Naive thymus-derived CD4-positive, alpha-beta T cell (primary cell): ENCODE measurements at regions not wholly inside any gene's neighbourhood (a gene's known extent, or its start where the extent isn't known, plus 50 kb on each side); places are given as distances from the start of the nearest gene placed in this dataset.

ENCODE experiments used
- ATAC-seq: fragments of 150-1000 bp; cut with Tn5 transposase; 2 replicates; pipeline ENCODE4 v1.10.0; 2021; ENCODE audit warnings: mild to moderate bottlenecking, moderate library complexity
- CTCF ChIA-PET: fragments of 350-600 bp; sonication (Branson Sonifier 250); formaldehyde crosslinking; loops from one replicate; lab custom pipeline; 2021; ENCODE audit warnings: antibody characterized with exemption; lab: Charles Lee
- POLR2A ChIA-PET: fragments of 350-600 bp; sonication (Branson Sonifier 250); formaldehyde crosslinking; loops from one replicate; lab custom pipeline; 2021; ENCODE audit warnings: antibody characterized with exemption, inconsistent platforms; lab: Charles Lee
- DNase-seq, 9 donors: peaks; one replicate each; pipeline versions ENCODE4 v3.0.0 to v3.0.0-alpha.2; 2020 to 2022; ENCODE audit warnings: mixed read lengths in 1 of 9
- H3K27ac ChIP-seq: one replicate; pipeline ENCODE4 v1.7.0; 2013; ENCODE audit warnings: mild to moderate bottlenecking, low read depth, low read length, moderate library complexity
- H3K27me3 ChIP-seq, 2 donors: one replicate each; pipeline ENCODE4 v1.7.0; 2013; ENCODE audit warnings: low read length in 2 of 2, mild to moderate bottlenecking in 2 of 2, moderate library complexity in 2 of 2; ENCODE audit not compliant: control insufficient read depth in 2 of 2, insufficient read depth in 2 of 2
- H3K36me3 ChIP-seq, 3 experiments: 1 replicate in 2 of 3; 2 replicates in 1 of 3; pipeline ENCODE4 v1.7.0; 2013; ENCODE audit warnings: low read length in 3 of 3, mild to moderate bottlenecking in 3 of 3, moderate library complexity in 1 of 3; ENCODE audit not compliant: insufficient read depth in 3 of 3, control insufficient read depth in 2 of 3
- H3K4me1 ChIP-seq, 2 donors: one replicate each; pipeline ENCODE4 v1.7.0; 2013; ENCODE audit warnings: low read length in 2 of 2, mild to moderate bottlenecking in 2 of 2, moderate library complexity in 1 of 2; ENCODE audit not compliant: control insufficient read depth in 2 of 2, insufficient read depth in 2 of 2
- H3K4me3 ChIP-seq: 2 replicates; pipeline ENCODE4 v1.7.0; 2013; ENCODE audit warnings: mild to moderate bottlenecking, low read length
- H3K9me3 ChIP-seq, 3 experiments: 1 replicate in 2 of 3; 2 replicates in 1 of 3; pipeline ENCODE4 v1.7.0; 2013; ENCODE audit warnings: low read length in 3 of 3; ENCODE audit not compliant: control insufficient read depth in 2 of 3
- H3K27ac Mint-ChIP-seq, 9 donors: one replicate each; pipeline ENCODE4 v1.8.0; 2020 to 2022; ENCODE audit warnings: mixed read lengths in 9 of 9, mild to moderate bottlenecking in 8 of 9, moderate library complexity in 5 of 9, inconsistent platforms in 2 of 9
- H3K27me3 Mint-ChIP-seq, 5 donors: one replicate each; pipeline ENCODE4 v1.8.0; 2021 to 2022; ENCODE audit warnings: mixed read lengths in 5 of 5, mild to moderate bottlenecking in 1 of 5
- H3K36me3 Mint-ChIP-seq, 5 donors: one replicate each; pipeline ENCODE4 v1.8.0; 2020 to 2022; ENCODE audit warnings: mixed read lengths in 5 of 5, mild to moderate bottlenecking in 3 of 5, inconsistent platforms in 1 of 5
- H3K4me1 Mint-ChIP-seq, 7 donors: one replicate each; pipeline ENCODE4 v1.8.0; 2020 to 2022; ENCODE audit warnings: mixed read lengths in 7 of 7, mild to moderate bottlenecking in 3 of 7, inconsistent platforms in 1 of 7
- H3K4me3 Mint-ChIP-seq, 10 donors: one replicate each; pipeline ENCODE4 v1.8.0; 2020 to 2022; ENCODE audit warnings: mild to moderate bottlenecking in 10 of 10, mixed read lengths in 10 of 10, moderate library complexity in 6 of 10, inconsistent platforms in 2 of 10
- H3K9me3 Mint-ChIP-seq, 11 donors: one replicate each; pipeline ENCODE4 v1.8.0; 2020 to 2022; ENCODE audit warnings: mixed read lengths in 11 of 11, mild to moderate bottlenecking in 4 of 11, inconsistent platforms in 1 of 11, moderate library complexity in 1 of 11
- intact Hi-C, 2 donors: fragments of 100-400 bp; cut with micrococcal nuclease; formaldehyde crosslinking; loops; one replicate each; pipeline ENCODE4 v1.15.1; 2023

DNA sequence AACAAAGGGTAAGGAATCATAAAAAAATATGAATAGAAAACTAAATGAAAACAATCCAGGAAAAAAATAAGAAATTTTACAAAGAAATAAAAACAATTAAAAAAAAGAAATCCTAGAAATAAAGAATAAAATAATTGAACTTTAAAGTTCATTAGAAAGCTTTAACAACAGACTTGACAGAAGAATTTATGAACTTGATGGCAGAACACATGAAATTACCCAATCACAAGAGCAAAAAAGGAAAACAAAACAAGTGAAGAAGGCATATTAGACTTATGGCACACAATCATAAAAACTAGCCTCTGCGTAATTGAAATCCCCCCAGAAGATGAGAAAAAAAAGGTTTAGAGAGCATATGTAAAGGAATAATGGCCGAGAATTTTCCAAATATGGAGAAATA is 802.5 kb upstream of the B3GALT2 start:
- ChIA-PET POLR2A (no interaction called here), CTCF (no interaction called here)
- H3K4me1 Mint-ChIP-seq = no peaks in the 10 kb centered on the region
- no peak overlapping the region for H3K4me3 Mint-ChIP-seq
- H3K27me3 ChIP-seq = no peaks in the 10 kb centered on the region
- peaks cover 6 to 49% (median 23%) of the 10 kb centered on the region in 11 donors for H3K9me3 Mint-ChIP-seq
- ATAC-seq (no peak), DNase-seq (no peak)
- H3K36me3 ChIP-seq = no peaks in the 10 kb centered on the region
- intact Hi-C loops = no loop called here
- H3K4me1 ChIP-seq = no peaks in the 10 kb centered on the region
- H3K27ac ChIP-seq = no peak overlapping the region
- no peak overlapping the region for H3K27ac Mint-ChIP-seq
- H3K27me3 Mint-ChIP-seq = no peaks in the 10 kb centered on the region
- no peak overlapping the region for H3K4me3 ChIP-seq
- peaks cover 0 to 21% (median 0%) of the 10 kb centered on the region in 3 experiments for H3K9me3 ChIP-seq
- H3K36me3 Mint-ChIP-seq = peaks cover 4 to 17% (median 6%) of the 10 kb centered on the region in 5 donors

DNA sequence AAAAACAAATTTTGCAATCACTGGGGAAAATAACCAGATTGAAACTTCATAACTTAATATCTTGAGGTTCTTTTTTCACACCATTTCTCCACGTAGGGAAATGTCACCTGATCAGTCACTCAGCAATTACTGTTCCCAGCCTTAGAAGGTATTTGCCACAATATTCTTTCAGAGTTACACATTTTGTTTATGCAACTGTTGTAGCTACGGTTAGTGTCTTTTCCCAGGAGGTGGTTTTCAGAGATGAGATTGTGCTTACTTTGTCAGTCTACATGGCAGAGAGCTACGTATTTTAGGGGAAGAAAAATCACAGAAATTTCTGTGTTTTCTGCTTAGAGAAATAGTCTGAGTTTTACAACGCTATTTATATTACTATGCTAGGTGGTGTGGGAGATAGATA is 792.8 kb upstream of the B3GALT2 start:
- CTCF ChIA-PET = no interaction called here

GRCh38 chr1:193974286-193974798 is 787.9 kb upstream of the B3GALT2 start:
- no peak overlapping the region for H3K4me3 ChIP-seq
- H3K36me3 ChIP-seq = no peaks in the 10 kb centered on the region
- Mint-ChIP-seq H3K9me3 (peaks cover 0 to 7% (median 0%) of the 10 kb centered on the region in 11 donors), H3K27ac (no peak overlapping the region), H3K4me1 (peaks cover 0 to 4% (median 1%) of the 10 kb centered on the region in 7 donors), H3K27me3 (no peaks in the 10 kb centered on the region), H3K4me3 (no peak overlapping the region), H3K36me3 (no peaks in the 10 kb centered on the region)
- H3K4me1 ChIP-seq = no peaks in the 10 kb centered on the region
- no peaks in the 10 kb centered on the region for H3K9me3 ChIP-seq
- ATAC-seq = no peak
- no peak for DNase-seq
- no peak overlapping the region for H3K27ac ChIP-seq
- ChIA-PET POLR2A (no interaction called here), CTCF (interaction anchor here (0.6 kb wide), 1 partner anchor 463 kb away, joined by 3 read pairs; no protein-coding TSS in a partner anchor)
- H3K27me3 ChIP-seq = no peaks in the 10 kb centered on the region
- intact Hi-C loops = loop anchor here in 1 of 2 donors (5.0 kb wide), 1 partner anchor 137 kb away; no protein-coding TSS in a partner anchor

More for the DNA sequence above, 792.8 kb upstream of the B3GALT2 start:
- Mint-ChIP-seq H3K27me3 (no peaks in the 10 kb centered on the region), H3K27ac (no peak overlapping the region), H3K4me1 (peaks cover 0 to 4% (median 0%) of the 10 kb centered on the region in 7 donors), H3K9me3 (peaks cover 0 to 7% (median 0%) of the 10 kb centered on the region in 11 donors), H3K36me3 (no peaks in the 10 kb centered on the region), H3K4me3 (no peak overlapping the region)
- intact Hi-C loops = no loop called here
- Histone ChIP-seq H3K4me1 (no peaks in the 10 kb centered on the region), H3K4me3 (no peak overlapping the region), H3K36me3 (no peaks in the 10 kb centered on the region), H3K27me3 (no peaks in the 10 kb centered on the region), H3K27ac (no peak overlapping the region), H3K9me3 (no peaks in the 10 kb centered on the region)
- ATAC-seq (no peak), DNase-seq (no peak)
- POLR2A ChIA-PET = no interaction called here

GRCh38 chr1:193973428-193973827 is 787.0 kb upstream of the B3GALT2 start:
- Histone ChIP-seq H3K27me3 (no peaks in the 10 kb centered on the region), H3K4me1 (no peaks in the 10 kb centered on the region), H3K27ac (no peak overlapping the region), H3K4me3 (no peak overlapping the region), H3K36me3 (no peaks in the 10 kb centered on the region), H3K9me3 (no peaks in the 10 kb centered on the region)
- POLR2A ChIA-PET = no interaction called here
- Mint-ChIP-seq H3K4me3 (no peak overlapping the region), H3K27me3 (no peaks in the 10 kb centered on the region), H3K9me3 (peaks cover 0 to 7% (median 0%) of the 10 kb centered on the region in 11 donors), H3K36me3 (no peaks in the 10 kb centered on the region), H3K4me1 (peaks cover 0 to 4% (median 0%) of the 10 kb centered on the region in 7 donors), H3K27ac (no peak overlapping the region)
- CTCF ChIA-PET = no interaction called here
- DNase-seq (no peak), ATAC-seq (no peak)
- intact Hi-C loops = loop anchor here in 1 of 2 donors (5.0 kb wide), 1 partner anchor 136 kb away; no protein-coding TSS in a partner anchor

DNA sequence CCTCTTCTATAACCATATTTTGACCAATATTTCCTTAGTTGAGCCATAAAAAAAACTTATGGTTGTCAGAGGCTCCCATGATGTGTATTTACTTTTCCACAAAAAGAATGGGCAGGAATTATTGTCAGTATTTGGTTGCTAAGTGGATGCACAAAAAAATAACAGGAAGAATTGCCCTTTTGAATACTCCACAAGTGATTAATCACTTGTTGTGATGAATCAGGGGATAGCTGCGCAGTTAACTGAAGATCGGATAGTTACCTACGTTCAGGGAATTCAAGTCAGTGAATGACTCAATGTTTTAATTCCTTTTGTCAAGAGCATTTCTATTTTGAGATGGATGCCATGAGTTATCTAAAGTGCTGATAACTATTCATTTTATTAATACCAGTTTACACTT is 785.2 kb upstream of the B3GALT2 start:
- POLR2A ChIA-PET = no interaction called here
- no peak overlapping the region for H3K27ac ChIP-seq
- Mint-ChIP-seq H3K27me3 (no peaks in the 10 kb centered on the region), H3K4me1 (peaks cover 0 to 9% (median 0%) of the 10 kb centered on the region in 7 donors), H3K36me3 (no peaks in the 10 kb centered on the region), H3K9me3 (peaks cover 0 to 7% (median 0%) of the 10 kb centered on the region in 11 donors), H3K27ac (no peak overlapping the region), H3K4me3 (no peak overlapping the region)
- DNase-seq (no peak), ATAC-seq (no peak)
- H3K4me1 ChIP-seq = no peaks in the 10 kb centered on the region
- H3K9me3 ChIP-seq = no peaks in the 10 kb centered on the region
- no peaks in the 10 kb centered on the region for H3K36me3 ChIP-seq
- no peak overlapping the region for H3K4me3 ChIP-seq
- no peaks in the 10 kb centered on the region for H3K27me3 ChIP-seq
- CTCF ChIA-PET = no interaction called here
- intact Hi-C loops = loop anchor here in 1 of 2 donors (5.0 kb wide), 1 partner anchor 134 kb away; no protein-coding TSS in a partner anchor

GRCh38 chr1:193960499-193960898 is 774.1 kb upstream of the B3GALT2 start:
- no peaks in the 10 kb centered on the region for H3K9me3 ChIP-seq
- intact Hi-C loops = no loop called here
- no peak overlapping the region for H3K4me3 ChIP-seq
- no peaks in the 10 kb centered on the region for H3K4me1 ChIP-seq
- CTCF ChIA-PET = no interaction called here
- no peaks in the 10 kb centered on the region for H3K27me3 ChIP-seq
- H3K27me3 Mint-ChIP-seq = no peaks in the 10 kb centered on the region
- peak overlapping the region in 1 of 9 donors; percentile 15 for H3K27ac Mint-ChIP-seq
- H3K4me3 Mint-ChIP-seq = no peak overlapping the region
- H3K36me3 ChIP-seq = no peaks in the 10 kb centered on the region
- H3K27ac ChIP-seq = no peak overlapping the region
- H3K36me3 Mint-ChIP-seq = no peaks in the 10 kb centered on the region
- no peak for ATAC-seq
- H3K4me1 Mint-ChIP-seq = peaks cover 0 to 12% (median 4%) of the 10 kb centered on the region in 7 donors
- peaks cover 0 to 5% (median 0%) of the 10 kb centered on the region in 11 donors for H3K9me3 Mint-ChIP-seq
- POLR2A ChIA-PET = no interaction called here
- DNase-seq = no peak

GRCh38 chr1:193960040-193960439 is 773.6 kb upstream of the B3GALT2 start:
- DNase-seq (no peak), ATAC-seq (no peak)
- POLR2A ChIA-PET = no interaction called here
- no peaks in the 10 kb centered on the region for H3K9me3 ChIP-seq
- no peak overlapping the region for H3K4me3 ChIP-seq
- no peaks in the 10 kb centered on the region for H3K27me3 Mint-ChIP-seq
- peaks cover 0 to 11% (median 4%) of the 10 kb centered on the region in 7 donors for H3K4me1 Mint-ChIP-seq
- H3K27ac ChIP-seq = no peak overlapping the region
- CTCF ChIA-PET = no interaction called here
- no peaks in the 10 kb centered on the region for H3K4me1 ChIP-seq
- no peaks in the 10 kb centered on the region for H3K27me3 ChIP-seq
- no peaks in the 10 kb centered on the region for H3K36me3 Mint-ChIP-seq
- intact Hi-C loops = no loop called here
- no peak overlapping the region for H3K4me3 Mint-ChIP-seq
- peaks cover 0 to 5% (median 0%) of the 10 kb centered on the region in 11 donors for H3K9me3 Mint-ChIP-seq
- H3K36me3 ChIP-seq = no peaks in the 10 kb centered on the region
- H3K27ac Mint-ChIP-seq = peak overlapping the region in 1 of 9 donors; percentile 15
